GM12874 (cell line): ENCODE measurements at regions not wholly inside any gene's neighbourhood (a gene's known extent, or its start where the extent isn't known, plus 50 kb on each side); places are given as distances from the start of the nearest gene placed in this dataset.

Experiments
- TF ChIP-seq, protein P1 (sequence below): IDR thresholded peaks from 2 replicates; pipeline ENCODE4 v1.5.1; 2011; ENCODE audit warnings: low read depth, mild to moderate bottlenecking, control low read depth, low read length, moderate library complexity; ENCODE audit not compliant: insufficient read depth

GRCh38 chr19:31138077-31138476 is 211.2 kb downstream of the TSHZ3 start:
- TF ChIP-seq, protein P1, sequence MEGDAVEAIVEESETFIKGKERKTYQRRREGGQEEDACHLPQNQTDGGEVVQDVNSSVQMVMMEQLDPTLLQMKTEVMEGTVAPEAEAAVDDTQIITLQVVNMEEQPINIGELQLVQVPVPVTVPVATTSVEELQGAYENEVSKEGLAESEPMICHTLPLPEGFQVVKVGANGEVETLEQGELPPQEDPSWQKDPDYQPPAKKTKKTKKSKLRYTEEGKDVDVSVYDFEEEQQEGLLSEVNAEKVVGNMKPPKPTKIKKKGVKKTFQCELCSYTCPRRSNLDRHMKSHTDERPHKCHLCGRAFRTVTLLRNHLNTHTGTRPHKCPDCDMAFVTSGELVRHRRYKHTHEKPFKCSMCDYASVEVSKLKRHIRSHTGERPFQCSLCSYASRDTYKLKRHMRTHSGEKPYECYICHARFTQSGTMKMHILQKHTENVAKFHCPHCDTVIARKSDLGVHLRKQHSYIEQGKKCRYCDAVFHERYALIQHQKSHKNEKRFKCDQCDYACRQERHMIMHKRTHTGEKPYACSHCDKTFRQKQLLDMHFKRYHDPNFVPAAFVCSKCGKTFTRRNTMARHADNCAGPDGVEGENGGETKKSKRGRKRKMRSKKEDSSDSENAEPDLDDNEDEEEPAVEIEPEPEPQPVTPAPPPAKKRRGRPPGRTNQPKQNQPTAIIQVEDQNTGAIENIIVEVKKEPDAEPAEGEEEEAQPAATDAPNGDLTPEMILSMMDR, result no peak

DNA sequence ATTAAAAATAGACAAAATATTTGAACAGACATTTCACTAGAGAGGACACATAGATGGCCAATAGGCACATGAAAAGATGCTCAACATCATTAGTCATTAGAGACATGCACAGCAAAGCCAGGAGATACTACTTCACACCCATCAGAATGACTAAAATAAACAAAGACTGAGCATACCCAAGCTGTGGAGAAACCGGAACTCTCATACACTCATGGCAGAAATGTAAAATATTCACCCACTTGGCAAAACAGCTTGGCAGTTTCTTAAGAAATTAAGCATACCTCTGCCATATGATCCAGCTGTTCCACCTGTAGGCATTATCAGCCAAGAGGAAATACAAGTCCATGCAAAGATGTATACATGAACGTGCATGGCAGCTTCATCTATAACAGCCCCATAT is 213.4 kb downstream of the TSHZ3 start:
- TF ChIP-seq, protein P1, result no peak

GRCh38 chr19:31132753-31133110 is 216.5 kb downstream of the TSHZ3 start:
- TF ChIP-seq, protein P1, result no peak

DNA sequence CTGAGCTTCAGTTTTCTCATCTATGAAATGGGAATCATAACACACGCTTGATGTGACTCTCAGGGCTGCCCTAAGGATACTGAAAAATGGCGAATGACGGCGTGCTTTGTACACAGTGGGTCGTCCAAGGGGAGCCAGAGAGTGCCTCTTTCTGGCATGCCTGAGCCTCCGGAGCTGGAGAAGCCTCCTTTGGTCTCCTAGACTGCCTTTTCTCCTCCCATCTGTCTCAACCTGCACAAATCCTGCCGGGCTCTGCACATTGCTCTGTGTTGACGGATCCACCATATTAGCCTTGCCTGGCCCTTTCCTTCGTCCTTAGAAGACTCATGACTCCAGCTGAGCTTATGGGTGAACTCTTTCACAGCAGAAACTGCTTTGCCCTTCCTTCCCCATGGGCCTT is 220.9 kb downstream of the TSHZ3 start:
- TF ChIP-seq, protein P1, result no peak

DNA sequence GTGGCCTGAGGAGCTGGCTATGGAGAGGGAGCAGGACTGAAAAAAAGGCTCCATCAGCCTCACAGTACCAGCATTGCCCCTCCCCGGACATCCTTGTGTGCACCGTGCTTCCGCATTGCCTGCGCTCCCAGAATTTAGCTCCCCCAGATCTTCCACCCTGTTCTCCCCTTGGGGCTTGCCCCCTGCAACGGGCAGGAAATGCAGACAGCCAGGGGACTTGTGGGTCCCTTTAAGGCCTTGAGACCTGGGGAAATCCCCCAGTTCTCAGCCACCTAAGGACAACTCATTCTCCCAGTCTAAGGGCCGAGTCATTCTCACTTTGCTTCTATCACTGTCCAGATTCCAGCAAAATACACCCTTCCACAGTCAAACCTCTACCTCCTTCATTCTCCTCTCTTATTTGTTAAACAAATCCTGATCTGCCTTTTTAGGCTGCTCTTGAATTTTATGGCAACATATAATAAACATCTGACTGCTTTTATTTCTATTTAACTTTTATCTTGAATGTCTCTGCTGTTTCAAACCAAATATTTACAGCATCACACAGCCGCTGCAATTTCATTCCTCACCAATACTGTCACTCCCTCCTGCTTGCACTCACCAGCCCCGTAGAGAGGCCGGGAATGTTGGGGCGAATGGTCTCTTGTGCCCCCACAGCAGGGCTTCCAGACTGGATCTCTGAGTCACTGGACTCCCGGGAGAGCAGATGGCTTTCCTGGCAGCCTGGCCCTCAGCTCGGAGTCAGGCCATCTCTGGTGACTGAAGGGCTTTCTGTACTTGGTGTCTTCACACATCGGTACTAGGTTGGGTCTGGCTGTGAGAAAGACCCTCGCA is 221.9 kb downstream of the TSHZ3 start:
- TF ChIP-seq, protein P1, result no peak

DNA sequence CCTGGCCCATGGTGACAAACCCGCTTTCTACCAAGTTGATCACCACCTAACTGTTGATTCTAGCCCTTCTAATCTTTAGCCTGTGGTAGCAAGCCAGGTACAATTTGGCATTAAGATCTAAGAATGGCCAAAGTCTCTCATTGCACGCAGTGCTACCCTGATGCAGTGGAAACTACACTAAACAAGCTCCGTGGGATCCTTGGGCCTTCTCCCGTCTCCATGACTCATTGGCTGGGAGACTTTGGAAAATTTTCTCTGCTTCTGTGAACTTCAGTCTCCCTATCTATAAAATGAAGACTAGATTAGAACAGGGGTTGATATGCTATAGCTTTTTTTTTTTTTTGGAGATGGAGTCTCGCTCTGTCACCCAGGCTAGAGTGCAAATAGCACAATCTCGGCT is 223.0 kb downstream of the TSHZ3 start:
- TF ChIP-seq, protein P1, result no peak

DNA sequence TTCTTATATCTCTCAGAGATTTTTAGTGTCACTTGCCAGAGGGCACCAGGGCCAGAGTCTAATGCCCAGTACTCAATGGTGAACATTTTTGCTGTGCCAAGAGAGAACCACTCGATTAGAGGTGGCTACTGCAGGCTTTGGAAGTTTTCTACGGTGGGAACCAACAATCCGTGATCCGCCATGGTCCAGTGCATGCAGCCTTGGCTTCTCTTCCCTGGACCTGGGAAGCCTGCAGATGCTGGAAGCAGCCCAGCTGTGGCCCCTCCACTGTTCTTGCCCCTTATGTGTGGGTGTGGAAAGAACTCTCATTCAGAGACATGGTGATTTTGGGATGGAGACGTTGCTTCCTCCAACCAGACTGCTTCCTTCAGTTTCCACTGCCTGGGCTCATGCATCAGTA is 224.2 kb downstream of the TSHZ3 start:
- TF ChIP-seq, protein P1, result no peak

DNA sequence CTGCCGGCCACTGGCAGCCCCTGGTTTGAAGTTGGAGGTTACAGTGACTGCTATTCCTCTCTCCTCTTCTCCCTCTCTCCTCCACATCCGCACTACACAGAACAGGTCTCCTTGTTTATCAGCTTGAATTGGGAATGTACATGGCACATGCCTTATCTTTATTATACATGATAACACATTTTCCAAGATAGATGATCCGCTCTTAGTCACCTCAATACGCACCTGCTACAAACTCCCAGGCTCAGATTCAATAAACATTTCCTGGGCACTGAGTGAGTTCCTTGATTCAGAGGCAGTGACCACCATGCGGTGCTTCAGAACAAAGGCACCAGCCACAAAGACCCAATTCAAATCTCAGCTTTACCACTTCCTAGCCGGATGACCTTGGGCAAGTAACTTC is 227.7 kb downstream of the TSHZ3 start:
- TF ChIP-seq, protein P1, result no peak
